ENCODE measurements at regions not wholly inside any gene's neighbourhood (a gene's known extent, or its start where the extent isn't known, plus 50 kb on each side); places are given as distances from the start of the nearest gene placed in this dataset.

GRCh38 chr1:221335161-221336101 lies 406.5 kb downstream of the DUSP10 start:
- no peak for TF ChIP-seq CTCF (IDR thresholded peaks at IDR 0.05)
- no peak for TF ChIP-seq POLR2A (IDR thresholded peaks at IDR 0.05)
